T-helper 1 cell treated with Interleukin-12 subunit alpha and Interleukin-12 subunit beta and Interleukin-4 antibody, amounts not matched to agents 30 ng/mL and 1 ng/mL, for 36 hours (primary cell): ENCODE measurements at regions not wholly inside any gene's neighbourhood (a gene's known extent, or its start where the extent isn't known, plus 50 kb on each side); places are given as distances from the start of the nearest gene placed in this dataset.

Experiments
- intact Hi-C: fragments of 100-400 bp; cut with micrococcal nuclease; formaldehyde crosslinking; loops from one replicate; pipeline ENCODE4 v1.15.1; 2024

DNA sequence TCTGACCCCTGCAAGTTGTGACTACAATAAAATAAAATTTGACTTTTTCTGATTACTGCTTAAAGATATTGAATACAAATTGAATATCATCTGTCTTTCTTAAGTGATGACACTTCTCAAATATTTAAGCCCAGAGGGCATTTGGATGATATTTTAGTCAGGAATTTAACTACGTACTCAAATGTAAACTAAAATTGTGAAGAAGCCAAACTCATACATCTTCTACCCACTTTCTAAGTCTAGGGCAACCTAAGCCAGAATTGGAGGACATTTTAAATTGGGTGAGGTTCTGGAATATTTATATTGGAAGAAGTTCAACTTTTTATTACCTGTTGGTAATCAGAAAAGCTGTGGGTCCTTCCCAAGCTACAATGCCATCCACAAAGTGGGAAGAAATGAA lies 149.1 kb upstream of the WDR11 start:
- intact Hi-C loops: no loop called here

DNA sequence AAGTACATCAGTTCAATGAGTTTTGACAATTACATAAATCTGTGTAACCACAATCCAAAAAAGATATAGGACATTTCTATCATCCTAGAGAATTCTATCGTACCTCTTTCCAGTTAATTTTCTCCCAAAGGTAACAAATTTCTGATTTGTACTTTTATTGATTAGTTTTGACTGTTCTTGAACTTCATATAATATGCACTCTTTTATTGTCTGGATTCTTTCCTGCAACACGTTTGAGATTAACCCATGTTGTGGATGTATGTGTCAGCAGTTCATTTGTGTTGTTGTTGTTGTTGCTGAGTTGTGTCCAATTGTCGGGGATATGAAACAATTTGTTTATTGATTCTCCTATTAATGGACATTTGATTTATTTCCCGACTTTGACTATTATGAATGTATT lies 145.9 kb upstream of the WDR11 start:
- intact Hi-C loops: no loop called here

DNA sequence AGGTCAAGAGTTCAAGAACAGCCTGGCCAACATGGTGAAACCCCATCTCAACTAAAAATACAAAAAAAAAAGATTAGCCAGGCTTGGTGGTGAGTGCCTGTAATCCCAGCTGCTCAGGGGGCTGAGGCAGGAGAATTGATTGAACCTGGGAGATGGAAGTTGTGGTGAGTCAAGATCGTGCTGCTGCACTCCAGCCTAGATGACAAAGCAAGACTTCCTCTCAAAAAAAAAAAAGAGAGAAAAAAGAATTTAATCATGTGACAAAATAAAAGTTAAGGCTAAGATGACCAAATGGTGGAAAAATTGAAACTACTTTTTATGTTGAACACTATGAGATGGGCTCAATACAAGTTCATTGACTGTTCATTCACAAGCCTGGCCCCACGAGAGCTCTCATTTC lies 141.1 kb upstream of the WDR11 start:
- intact Hi-C loops: no loop called here

DNA sequence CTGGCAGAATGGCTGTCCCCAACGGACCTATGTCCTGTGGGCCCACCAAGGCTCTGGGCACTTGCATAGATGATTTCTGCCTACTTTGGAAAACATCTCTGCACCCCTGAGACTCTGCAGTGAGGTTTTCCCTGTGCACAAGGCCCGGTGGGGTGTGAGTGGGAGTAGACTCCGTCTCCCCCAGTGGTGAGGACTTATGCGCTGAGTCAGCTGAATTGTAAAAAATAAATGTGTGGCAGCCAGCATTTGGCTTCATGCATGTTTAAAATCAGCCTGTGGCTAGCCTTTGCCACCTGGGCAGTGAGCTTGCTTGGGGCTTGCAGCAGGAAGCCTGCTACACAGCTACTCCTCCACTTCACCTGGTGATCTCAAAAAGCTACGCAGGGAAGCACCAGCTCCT lies 139.3 kb upstream of the WDR11 start:
- intact Hi-C loops: no loop called here

DNA sequence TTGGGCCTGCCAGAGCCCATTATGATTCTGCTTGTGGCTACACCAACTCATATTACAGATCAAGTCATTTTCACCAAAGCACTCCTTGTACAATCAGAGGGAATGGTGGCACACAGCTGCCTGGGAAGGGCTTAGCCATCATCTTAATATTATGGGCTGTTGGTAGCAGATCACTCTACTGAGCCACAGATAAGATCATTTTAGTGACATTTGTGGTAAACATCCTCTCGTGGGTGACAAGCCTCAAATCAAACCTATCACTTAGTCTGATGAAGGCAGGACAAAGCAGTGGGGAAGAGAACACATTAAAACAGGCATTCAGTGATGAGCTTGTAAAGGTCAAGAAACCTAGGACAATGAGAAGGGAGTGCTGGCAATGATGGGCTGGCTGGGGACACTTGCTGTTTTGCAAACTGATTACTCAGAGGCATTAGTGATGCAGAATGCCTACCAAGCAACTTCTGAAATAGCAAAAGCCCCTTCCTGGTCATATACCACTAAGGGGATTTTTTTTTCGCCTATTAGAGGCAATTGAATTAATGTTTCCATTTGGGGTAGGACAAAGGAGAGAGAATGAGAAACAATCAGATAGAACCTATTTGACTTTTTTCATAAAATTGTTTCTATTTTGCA lies 137.5 kb upstream of the WDR11 start:
- intact Hi-C loops: no loop called here

DNA sequence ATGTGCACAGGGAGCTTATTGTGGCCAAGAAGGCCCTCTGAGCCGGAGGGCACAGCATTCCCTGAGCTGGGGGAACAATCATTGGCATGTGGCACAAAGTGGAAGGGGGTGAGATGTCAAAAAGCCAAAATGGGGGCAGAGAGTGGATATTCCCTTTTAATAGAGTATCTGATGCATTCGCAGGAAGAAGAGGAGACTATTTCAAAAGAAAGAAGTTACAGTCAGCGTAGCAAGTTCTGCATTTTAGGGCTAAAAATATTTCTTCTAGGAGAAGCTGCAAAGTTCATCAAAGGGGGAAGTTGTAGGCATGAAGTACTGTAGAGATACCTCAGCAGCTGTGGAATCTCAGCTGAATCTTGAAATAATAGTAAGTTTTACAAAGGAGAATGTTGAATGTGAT lies 136.0 kb upstream of the WDR11 start:
- intact Hi-C loops: no loop called here

DNA sequence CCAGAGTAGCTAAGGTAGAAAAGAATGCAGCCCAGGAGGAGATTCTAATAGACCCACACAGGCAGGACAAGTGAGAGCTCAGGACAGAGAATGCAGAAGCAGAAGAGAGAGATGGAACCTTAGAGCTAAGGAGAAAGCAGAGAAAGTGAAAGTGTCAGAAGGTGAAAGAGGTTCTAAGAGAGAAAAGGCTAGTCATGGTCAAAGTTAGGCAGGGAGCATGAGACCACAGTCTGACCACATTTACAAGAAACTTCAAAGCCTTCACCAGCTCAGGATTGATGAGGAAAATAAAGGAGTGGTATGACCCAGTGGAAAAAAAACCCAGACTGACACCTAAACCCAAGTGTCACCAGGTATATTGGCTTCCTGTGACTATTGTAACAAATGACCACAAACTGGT lies 131.8 kb upstream of the WDR11 start:
- intact Hi-C loops: no loop called here

DNA sequence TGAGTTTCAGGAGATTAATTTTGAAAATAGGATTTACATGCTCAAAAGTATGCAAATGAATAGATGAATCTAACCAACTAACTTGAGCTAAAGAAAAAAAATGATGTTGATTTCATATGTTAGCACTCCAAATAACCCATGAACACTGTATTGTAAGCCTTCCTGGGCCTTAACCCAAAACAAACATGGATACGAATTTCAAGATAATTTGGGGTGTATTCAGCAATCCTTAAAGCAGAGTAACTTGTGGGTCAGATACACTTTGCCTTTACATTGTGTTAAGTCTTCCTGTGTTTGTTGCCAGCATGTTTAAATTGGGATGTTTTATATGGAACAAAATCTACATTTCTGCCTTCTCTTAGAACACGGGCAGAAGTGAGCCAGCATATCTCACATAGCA lies 124.2 kb upstream of the WDR11 start:
- intact Hi-C loops: no loop called here

DNA sequence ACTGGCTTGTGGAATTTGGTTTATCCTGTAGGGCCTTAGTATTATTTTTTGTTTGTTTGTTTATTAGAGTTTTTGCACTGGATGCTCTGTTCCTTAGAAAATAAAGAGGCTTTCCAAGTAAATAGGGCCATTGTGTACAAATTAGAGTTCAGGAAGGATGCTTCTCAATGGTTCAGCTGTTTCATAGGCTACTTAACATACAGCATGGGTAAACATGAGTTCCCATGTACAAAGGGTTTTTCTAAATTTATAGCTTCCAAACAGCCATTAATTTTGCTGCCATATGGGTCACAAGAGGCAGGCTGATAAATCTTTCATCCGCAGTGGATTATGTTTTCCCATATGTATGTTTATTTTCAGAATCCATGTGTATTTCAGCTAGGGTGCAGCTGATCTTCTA lies 121.6 kb upstream of the WDR11 start:
- intact Hi-C loops: no loop called here

DNA sequence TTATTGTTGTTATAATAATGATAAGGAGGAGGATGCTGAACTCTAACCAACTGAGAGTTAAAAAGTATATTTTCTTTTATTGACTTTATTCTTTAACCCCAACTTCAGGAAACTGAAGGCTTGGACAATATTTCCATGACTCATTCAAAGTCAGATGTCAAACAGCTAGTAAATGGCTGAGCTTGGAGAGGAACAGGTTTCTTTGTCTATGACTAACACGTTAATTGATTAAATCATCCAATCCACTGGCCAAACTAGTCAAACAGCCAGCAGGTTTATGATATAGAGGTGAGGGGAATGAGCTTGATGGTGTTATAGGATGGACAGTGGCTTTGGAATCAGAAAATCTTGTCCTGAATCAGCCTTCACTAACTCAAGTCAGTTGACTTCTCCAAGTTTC lies 119.1 kb upstream of the WDR11 start:
- intact Hi-C loops: loop anchor here (5.0 kb wide), 1 partner anchor 120 kb away; the partner anchor contains the start of gene WDR11

DNA sequence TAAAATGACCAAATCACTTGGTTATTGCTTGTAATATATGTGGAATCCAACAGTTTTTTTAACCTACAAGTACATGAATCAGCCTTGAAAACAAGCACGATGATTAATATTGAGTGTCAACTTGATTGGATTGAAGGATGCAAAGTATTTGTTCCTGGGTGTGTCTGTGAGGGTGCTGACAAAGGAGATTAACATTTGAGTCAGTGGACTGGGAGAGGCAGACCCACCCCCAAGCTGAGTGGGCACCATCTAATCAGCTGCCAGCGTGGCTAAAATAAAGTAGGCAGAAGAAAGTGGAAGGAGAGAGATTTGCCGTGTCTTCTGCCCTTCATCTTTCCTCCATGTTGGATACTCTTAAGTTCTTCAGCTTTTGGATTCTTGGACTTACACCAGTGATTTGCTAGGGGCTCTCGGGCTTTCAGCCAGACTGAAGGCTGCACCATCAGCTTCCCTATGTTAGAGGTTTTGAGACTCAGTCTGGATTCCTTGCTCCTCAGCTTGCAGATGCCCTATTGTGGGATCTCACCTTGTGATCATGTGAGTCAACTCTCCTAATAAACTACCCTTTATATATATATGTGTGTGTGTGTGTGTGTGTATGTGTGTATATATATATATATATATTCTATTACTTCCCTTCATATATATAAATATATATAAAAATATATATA lies 118.4 kb upstream of the WDR11 start:
- intact Hi-C loops: loop anchor here (5.0 kb wide), 1 partner anchor 120 kb away; the partner anchor contains the start of gene WDR11

DNA sequence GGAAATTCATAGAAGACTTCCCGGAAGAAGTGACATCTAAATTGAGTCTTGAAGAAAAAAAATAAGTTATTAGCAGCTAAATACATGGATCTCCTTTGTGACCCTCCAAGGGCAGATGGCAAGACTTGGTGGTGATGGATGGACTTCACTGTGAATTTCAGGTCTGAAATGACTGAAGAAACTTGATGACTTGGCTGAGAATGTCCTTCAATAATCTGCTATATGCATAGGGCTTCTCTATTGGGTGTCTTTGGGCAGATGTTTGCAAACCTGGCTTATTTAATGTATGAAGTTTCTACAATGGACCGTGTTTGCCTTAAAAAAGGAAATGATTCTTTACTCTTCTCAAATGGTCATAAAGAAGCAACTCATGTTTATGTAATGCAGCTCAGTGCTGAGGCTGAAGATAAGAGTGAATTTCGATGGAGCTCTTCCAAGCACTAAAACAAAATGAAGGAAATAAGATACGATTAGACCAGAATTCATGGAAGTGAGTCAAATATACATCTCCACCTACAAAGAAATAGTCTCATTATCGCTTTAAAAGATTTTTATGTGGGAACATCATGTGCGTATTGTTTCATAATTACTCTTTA lies 116.6 kb upstream of the WDR11 start:
- intact Hi-C loops: loop anchor here (1.0 to 5.0 kb wide), 4 partner anchors 118 to 982 kb away; partner anchors contain the start of gene WDR11

DNA sequence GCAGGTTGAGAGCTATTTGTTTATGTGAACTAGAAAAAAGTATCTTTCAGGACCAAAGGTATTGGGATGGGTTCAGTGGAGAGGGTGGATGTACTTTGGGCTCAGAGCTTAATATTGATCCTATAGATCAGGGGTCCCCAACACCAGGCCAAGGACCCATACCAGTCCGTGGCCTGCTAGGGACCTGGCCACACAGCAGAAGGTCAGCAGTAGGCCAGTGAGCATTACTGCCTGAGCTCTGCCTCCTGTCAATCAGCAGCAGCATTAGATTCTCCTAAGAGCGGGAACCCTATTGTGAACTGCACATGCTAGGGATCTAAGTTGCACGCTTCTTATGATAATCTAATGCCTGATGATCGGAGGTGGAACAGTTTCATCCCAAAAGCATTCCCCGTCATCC lies 115.8 kb upstream of the WDR11 start:
- intact Hi-C loops: loop anchor here (1.0 to 5.0 kb wide), 3 partner anchors 312 to 983 kb away; no protein-coding TSS in a partner anchor

DNA sequence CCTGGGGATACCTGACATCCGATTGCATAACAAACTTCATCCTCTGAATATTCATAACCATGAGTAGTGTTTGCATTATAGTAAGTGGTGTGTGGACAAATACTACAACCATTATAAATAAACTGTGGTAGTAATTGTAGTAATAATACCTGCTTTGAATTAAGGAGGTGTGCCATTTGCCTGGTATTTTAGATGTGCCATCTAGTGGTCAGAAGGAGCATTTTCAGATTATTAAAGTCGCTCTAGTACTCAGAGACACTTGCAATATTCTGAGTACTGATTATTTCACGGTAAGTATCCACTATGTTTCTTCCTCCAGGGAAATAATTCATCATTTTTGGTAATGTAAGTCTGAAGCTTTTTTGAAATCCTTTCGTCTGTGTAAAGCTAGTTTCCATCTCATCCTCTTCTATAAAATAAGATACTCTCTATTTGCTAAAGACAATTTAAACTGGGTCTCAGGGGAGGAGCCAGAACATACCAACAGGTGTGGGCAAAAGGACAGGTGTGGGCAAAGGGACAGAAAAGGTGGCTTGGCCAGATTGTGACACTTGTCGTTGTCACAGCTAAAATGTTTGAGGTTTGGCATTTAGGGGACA lies 115.3 kb upstream of the WDR11 start:
- intact Hi-C loops: loop anchor here (1.0 to 5.0 kb wide), 3 partner anchors 313 to 984 kb away; no protein-coding TSS in a partner anchor

DNA sequence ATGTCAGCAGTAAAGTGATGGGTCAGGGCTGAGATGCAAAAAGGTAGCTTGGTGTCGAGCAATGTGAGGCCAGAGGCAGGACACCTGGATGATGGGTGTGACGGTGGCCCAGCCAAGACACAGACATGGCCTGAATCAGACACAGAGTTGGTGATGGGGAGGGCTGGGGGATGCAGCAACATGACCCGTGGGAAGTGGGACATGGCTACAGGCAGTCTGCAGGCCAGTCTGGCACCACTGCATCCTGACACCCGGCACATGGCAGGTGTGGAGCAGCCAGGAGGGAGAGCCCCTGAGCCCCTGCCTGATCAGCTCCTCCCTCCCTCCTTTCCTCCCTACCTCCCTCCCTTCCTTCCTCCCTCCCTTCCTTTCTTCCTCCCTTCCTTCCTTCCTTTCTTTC lies 114.8 kb upstream of the WDR11 start:
- intact Hi-C loops: loop anchor here (5.0 kb wide), 2 partner anchors 514 to 984 kb away; no protein-coding TSS in a partner anchor

DNA sequence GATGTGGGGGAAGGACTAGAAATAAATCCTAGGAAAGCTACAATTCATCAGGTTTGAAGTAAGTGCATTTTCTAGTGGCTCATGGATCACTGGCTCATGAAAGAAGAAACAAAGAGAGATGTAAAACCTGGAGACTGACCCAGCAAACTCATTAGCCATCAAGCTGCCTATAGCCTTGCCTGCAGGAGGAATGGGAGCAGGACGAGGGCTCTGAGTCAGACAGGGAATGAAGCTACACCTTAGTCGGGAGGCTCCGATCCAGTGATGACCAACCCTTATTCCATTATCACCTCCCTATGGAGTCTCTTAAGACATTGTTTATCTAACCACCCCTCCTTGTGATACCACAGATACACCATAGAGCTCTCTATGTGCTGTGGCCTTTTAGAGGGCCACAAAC lies 112.5 kb upstream of the WDR11 start:
- intact Hi-C loops: loop anchor here (5.0 kb wide), 2 partner anchors 516 to 986 kb away; no protein-coding TSS in a partner anchor

DNA sequence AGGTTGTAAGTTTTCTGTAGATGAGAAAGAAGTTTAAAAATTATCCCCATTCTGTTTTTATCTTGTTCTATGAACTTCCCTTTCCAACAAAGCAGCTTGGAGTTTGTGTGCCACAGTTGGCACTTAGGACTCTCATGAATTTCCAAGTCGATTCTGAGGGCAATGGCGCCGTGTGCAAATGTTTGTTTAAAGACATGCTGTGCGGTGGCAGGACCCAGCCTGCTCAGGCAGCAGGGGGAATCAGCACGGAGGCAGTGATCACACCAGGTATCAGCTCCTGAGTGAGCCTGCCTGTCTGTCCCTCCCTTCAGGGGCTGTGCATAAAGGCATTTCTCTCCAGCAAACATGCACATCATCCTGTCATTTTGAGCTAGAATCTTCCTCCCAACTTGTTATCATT lies 109.8 kb upstream of the WDR11 start:
- intact Hi-C loops: no loop called here

DNA sequence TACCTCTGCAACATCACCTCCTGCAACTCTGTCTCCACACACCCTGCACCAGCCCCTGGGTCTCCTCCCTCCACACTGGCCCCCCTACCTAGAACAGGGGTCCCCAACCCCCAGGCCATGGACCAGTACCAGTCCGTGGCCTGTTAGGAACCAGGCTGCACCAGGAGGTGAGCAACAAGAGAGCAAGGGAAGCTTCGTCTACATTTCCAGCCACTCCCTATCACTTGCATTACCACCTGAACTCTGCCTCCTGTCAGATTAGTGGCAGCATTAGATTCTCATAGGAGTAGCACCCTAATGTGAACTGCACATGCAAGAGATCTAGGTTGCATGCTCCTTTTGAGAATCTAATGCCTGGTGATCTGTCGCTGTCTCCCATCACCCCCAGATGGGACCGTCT lies 108.8 kb upstream of the WDR11 start:
- intact Hi-C loops: no loop called here

DNA sequence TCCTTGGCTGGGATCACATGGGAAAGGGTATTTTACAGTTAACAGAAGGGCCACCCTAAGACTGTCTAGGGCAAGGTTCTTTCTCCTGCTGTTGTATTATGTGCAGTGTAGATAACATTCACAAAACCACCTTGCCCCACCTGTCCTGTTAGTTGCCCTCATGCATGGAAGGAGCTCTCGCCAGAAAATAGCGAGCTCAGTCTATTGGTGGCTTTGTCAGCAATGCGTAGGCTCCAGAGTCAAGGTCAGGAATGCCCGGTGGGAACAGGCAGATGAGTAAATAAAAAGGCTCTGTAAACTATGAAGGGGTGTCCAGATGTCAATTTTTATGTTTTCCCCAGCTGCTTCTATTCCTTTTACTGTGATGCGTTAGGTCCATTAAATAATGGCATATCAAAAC lies 107.1 kb upstream of the WDR11 start:
- intact Hi-C loops: no loop called here

DNA sequence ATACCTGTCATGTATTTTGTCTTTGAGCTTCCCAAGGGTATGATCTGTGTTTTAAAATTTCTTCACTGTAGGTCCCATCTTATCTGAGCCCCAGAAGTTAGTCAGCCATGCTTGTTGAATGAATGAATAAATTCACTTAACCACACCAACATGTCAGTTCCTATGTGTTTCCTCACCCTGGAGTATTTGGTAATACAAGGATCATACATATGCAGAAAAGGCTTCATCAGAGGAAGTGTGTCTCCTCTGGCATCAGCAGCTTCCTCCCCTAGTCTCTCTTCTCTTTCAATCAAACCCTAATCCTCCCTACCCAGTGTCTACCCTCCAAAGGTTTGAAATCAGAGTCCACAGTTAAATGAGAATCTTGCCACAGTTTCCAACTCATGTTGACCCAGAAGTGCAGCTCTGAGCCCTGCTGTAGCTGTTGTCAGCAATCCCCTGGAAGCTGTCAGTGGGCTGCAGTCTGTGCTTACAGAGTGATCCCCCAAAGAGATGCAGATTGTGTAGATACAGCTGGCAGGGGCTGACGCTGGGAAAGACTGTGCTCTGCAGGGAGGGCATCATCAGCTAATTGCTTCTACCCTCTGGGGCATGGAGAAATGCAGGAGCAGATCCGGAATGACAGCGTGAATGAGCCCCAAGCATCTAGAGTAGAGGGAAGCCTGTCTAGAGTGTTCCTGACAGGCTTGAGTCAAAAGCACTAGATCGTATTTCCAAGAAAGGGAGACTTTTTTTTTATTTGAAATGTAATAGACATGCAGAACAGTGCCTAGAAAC lies 105.0 kb upstream of the WDR11 start:
- intact Hi-C loops: no loop called here

DNA sequence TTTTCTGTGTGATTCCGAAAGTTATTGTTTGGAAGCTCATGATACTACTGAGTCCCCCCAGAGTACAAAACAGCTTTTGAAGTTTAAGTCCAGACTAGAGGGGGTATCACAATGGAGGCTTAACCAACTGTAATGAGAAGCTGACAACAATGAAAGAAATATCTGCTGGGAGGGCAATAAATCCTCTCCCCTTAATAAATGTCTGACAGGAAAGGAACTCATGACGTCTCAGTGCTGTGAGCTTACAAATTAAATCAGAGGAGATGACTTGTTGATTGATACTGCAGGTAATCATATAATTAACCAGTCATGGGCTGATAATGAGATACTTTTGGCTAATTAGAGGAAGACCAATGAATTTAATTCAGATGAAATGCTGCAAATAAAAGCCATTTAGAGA lies 102.6 kb upstream of the WDR11 start:
- intact Hi-C loops: no loop called here
